Sciatic nerve (tissue), 2 donors: ENCODE measurements at regions not wholly inside any gene's neighbourhood (a gene's known extent, or its start where the extent isn't known, plus 50 kb on each side); places are given as distances from the start of the nearest gene placed in this dataset.

Source experiments
- ATAC-seq: fragments of 200-7000 bp; cut with Tn5 transposase; one replicate; pipeline ENCODE4 v1.9.1; 2020; ENCODE audit warnings: mild to moderate bottlenecking, moderate library complexity
- DNase-seq: peaks from one replicate; pipeline ENCODE4 v3.0.0-alpha.2; 2020; ENCODE audit warnings: low spot score
- intact Hi-C: fragments of 100-400 bp; cut with DNase I; formaldehyde crosslinking; loops from one replicate; pipeline ENCODE4 v1.14.2; 2022
- donor health status: DM: no; HTN: no; CAD: no.
- donor health status: DM: no; HTN: no; CAD: no.

DNA sequence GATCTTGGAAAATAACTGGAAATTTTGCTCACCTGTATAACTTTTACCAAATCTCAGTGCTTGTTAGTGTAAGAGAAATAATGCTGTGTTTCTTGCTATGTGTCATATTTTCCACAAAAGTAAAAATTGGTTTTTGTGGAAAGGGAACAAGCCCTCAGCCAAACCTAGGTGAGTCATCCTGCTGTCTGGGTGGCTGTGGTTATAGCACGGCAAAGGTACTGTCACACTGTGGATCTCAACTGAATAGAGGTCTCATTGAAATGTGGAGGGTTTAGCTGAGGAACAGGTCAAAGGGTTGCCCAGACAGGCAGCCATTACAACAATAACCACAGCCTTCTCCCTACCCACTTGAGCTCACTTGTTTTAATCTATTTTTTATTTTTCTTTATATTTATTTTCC, 338.8 kb upstream of the DACH1 start:
- ATAC-seq = no peak
- no peak for DNase-seq
- intact Hi-C loops = no loop called here

DNA sequence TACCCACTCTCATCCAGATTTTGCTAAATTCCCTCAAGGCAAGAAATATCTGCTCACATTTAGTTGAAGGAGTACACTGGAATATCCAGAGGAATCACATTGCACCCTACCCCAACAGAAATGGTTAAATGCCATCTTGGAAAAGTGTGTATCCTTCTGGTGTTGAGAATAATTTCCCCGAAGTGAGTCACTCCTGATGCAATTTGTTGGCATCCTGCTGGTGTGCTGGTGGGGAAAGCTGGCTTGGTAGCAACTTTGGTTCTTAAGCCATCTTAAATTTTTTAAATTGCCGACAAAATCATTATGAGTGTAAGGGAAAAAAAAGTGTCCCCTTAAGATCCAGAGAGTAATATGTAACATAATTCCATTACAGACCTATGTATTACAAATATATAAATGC, 337.3 kb upstream of the DACH1 start:
- DNase-seq (no peak), ATAC-seq (no peak)
- intact Hi-C loops = no loop called here

DNA sequence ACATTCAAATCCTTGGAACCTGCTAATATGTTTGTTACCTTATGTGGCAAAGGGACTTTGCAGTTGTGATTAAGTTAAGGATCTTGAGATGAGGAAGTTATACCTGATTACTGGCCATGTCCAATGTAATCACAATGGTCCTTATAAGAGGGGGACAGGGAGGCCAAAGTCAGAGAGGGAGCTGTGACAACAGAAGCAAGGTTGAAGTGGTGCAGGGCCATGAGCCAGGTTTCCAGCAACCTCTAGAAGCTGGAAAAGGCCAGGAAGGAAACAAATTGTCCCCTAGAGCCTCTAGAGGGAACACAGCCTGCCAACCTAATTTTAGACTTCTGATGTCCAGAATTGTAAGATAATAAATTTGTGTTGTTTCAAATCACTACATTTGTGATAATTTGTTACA, 334.7 kb upstream of the DACH1 start:
- ATAC-seq (no peak), DNase-seq (no peak)
- intact Hi-C loops = no loop called here

DNA sequence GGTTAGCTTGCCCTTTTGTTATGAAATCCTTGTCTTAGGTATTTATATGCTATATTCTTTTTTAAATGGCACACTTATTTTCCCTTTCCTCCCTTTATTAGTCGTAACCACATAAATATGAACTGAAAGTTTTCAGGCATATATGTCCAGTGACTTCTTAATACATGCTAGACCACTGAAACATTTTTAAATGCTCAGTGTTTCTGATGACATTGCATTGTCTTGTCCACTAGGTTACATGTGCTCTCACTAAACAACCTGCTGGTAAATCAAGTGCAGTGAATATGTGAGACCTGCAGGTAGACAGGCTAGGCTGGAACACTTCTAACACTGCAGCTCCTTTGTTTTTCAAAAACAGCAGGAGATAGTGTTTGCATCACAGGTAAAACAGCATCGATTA, 332.6 kb upstream of the DACH1 start:
- ATAC-seq (no peak), DNase-seq (no peak)
- intact Hi-C loops = no loop called here

DNA sequence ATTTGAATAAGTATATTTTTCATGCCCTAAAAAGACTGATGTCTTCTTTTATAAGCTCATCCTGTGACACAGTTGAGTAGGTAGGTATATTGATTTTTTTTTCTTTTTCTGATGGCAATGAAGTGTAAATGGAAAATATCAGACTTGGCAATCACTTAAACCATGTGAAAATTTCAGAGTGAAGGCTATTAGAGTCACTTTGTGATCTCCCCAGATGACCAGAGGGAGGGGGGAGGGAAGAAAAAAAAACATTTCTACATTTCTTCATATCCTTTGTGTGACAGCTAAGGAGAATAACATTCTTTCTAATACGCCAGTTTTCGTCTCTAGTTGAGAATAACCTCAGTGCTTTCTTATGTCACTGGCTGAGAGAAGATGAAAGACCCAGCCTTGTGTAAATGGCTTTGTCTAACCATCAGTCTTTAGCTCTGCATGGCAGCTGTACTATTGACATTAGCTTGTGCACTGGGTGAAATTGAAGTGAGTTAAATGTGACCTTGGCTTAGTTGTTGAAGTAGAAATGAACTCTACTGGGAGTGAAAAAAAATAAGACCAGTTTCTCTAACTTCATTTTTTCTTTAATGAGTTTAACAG, 332.1 kb upstream of the DACH1 start:
- intact Hi-C loops = no loop called here
- no peak for DNase-seq
- no peak for ATAC-seq

DNA sequence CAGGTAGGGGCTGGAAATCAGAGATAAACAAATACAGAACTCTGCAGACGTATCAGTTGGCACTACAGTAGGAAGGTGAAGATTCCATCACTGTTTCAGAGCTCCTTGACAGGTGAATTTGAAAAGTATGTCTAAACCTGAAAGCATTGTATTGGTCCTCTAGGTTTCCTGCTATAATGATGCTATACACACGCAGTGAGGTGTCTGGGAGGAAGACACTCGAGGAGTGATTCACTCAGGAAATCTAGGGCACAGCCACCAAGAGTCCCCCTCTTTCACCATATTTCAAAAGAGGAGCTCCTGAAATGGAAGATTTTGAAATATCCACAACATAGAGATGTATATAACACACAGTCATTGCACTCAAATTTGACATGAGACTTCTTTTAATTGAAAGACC, 331.0 kb upstream of the DACH1 start:
- intact Hi-C loops = no loop called here
- ATAC-seq = no peak
- DNase-seq = no peak

DNA sequence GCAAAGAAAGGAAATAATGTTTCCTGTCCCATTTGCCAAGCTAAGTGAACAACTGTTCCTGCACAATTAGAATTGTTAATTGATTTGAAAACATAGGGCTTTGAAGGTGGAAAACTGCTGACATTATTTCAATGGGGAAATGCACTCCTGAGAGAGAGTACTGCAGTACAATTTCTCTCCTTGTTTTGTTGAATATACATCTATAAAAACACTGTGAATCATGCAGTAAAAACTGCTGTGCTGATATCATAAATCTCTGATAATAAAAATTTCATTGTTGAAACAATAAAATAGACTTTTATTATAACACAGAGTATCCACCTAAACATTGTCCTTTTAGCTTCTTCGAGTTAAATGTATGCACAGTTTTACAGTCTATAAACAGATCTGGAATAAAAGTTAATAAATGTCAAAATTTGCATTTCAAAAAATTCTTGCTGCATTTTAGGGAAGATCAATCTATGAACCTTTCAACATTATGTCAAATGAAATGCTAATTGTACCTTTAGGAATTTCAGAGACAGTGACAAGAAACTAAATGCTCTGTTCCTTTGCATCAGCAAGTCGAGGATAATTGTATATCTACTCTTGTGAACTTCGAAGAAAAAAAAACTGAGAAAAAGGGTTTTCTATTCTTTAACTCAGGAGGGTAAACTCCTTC, 328.2 kb upstream of the DACH1 start:
- ATAC-seq (no peak), DNase-seq (no peak)
- intact Hi-C loops = no loop called here

DNA sequence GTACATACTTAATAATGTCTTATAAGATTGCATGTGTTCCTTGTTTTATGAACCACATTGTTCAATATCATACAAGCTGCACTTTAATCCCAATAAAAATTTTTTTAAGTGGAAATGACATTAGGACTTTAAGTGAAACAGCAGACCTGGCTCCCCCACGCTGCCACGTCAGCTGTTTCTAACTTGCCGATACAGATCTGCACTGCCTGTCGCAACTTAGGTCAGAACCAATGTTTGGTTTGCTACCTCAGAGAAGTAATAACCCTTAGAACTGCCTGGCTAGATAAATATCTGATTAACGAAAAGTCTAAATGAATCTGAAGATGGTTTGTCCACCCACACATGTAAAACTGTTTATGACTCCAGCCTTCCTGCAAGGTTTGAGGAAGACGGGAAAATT, 327.5 kb upstream of the DACH1 start:
- intact Hi-C loops = no loop called here
- ATAC-seq (no peak), DNase-seq (no peak)

DNA sequence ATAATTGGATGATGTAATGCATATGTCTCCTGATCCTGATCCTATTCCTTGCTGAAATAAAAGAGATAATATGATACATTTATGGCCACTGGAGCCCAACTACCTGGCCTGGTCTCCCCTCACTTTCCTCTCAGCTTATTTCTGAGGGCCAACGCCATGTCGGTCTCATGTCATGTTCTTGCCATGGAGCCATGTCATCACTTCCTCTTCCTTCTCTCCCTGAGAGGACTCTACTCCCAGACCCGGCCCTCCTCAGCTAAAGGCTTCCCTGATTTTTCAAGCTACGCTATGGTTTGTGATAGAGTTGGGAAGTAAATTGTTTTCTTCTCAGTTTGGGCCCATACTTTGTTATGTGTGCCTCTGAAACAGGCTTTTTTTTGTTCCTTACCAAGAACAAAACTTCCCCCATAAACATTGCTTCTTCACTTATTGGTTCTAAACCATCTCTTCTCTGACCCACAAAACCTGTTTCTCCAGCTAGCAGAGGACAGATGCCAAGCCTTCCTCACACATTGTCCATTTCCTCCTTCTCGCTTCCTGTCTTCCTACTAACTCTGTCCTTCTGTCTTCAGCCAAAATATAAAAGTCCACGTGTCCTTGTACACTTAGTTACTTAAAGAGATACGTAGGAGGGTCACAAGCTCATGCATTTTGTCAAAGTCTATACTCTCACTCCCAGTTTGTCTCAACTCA, 319.9 kb upstream of the DACH1 start:
- intact Hi-C loops = no loop called here
- no peak for ATAC-seq

DNA sequence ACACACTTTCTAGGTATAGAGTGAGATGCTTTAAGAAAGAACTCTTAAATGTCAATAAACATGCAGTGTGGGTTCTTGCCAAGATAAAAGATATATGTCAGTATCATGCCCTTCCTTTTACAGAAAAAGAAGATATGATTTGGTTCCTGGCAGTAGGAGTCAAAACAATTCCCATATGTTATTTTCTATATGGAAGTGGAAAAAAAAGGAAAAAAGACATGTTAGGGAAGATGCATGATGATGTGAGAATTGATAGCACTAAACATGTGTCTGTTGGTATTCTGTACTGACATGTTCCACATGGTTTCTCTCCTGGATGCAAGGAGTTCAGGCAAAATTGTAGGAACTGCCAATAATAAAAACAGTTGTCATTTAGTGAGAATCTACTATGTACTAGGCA, 318.8 kb upstream of the DACH1 start:
- ATAC-seq (no peak), DNase-seq (no peak)
- intact Hi-C loops = no loop called here

More for the DNA sequence above, 319.9 kb upstream of the DACH1 start:
- no peak for DNase-seq

DNA sequence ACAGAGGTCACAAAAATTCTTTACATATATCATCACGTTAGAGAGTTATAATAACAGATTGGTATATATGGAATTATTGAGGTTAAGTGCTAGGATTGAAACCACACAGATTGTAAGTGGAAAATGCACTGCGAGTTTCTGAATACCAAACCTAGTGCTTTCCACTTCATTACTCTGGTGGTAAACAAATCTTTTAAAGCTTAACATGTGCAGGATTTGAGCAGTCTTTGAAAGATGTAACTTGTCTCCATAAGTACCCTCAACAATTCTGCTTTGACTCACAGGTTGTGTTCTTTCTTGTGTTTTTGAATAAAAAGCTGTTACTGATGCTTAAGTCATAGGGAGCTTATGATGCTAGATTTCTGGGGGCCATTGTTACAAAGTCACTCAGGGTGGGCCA, 314.7 kb upstream of the DACH1 start:
- DNase-seq (no peak), ATAC-seq (no peak)
- intact Hi-C loops = no loop called here

DNA sequence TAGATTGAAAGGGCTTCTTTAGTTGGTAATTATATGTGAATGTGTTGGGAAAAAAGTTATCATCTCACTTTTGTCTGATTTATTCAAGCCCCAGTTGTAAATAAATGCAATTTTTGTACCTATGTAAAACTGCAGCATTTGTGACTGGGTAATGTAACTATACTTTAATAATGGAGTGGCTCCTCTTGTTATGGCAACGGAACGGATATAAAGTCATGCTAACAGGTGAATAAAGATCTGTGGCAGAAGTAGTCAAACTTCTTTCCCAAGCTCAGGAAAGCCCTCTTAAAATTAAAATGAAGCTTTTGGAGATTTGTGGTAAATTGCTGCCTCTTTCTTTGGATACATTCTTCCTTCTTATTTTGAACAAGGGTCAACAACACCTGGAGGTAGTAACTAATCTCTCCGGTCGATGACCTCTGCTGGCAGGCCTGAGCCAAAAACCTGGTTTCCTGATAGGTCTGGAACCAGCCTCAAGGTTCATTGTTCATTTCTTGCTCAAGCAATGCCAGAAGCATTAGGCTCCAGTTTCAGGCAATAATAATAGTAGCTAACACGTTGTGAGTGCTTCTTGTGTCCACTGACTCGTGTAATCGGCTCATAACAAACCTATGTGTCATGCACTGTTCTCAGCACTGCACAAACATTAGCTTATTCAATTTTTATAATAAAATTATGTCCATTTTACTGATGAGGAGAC, 313.4 kb upstream of the DACH1 start:
- DNase-seq (no peak), ATAC-seq (no peak)
- intact Hi-C loops = no loop called here

DNA sequence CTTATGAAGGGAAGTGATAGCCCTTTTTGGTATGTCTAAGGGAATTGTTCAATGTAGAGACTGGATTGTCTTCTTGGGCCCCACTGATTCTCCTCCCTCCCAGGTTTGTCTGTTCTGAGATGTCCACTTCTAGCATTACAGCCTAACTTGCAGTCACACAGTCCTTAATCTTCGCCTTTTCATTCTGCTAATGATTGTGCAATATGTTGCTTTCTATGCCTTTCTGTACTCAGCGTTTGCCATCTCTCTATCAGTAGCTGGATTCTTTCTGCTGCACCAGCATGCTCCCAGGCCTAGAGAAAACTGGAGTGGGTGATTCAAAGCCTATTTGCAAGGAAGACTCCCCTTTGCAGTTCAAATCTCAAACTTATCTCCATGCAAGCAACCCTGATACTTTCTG, 307.5 kb upstream of the DACH1 start:
- ATAC-seq (no peak), DNase-seq (no peak)
- intact Hi-C loops = no loop called here

DNA sequence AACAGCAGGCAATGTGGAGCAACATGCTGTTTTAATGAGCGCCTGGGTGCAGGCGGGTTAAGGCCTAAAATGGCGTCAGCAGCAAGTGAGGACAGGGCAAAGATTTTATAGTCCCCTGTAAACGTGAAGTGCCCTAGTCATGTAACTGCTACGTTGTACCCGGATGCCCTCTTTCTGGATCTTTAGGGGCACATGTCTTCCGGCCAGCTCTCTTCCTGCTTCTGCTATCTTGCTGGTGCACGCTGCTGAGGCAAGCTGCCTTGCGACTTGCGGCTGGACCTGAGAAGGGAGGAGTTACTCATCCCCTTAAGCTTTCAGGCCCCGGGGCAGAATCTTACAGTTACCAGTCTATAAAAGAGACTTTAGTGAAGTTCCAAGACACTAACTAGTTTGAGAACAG, 303.6 kb upstream of the DACH1 start:
- ATAC-seq (no peak), DNase-seq (no peak)
- intact Hi-C loops = no loop called here

DNA sequence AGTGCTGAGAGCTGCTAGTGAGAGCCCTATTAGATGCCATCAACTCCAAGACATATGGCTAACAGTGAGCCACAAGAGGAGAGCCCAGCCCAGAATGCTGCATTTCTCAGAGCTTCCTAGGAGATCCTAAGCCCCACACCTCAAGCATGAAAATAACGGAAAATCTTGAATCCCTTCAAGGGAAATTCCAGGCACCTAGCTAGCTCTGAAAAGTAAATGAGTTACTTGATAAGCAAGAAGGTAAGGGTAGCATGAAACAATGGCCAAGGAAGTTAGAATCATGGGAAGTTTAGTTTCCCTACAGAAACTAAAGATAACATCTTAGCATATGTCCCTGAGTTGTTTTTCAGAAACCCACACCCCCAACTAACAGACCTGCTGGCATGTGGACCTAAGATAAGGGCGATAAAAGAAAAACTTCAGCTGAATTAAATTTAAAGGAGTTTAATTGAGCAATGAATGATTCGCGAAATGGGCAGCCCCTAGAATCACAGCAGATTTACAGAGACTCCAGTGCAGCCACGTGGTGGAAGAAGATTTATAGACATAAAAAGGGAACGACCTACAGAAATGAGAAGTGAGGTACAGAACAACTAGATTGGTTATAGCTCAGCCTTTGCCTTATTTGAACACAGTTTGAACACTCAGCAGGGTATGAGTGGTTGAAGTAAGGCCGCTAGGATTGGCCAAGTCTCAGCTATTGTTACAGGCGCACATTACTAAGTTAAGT, 301.3 kb upstream of the DACH1 start:
- intact Hi-C loops = no loop called here
- DNase-seq = no peak
- ATAC-seq = no peak

DNA sequence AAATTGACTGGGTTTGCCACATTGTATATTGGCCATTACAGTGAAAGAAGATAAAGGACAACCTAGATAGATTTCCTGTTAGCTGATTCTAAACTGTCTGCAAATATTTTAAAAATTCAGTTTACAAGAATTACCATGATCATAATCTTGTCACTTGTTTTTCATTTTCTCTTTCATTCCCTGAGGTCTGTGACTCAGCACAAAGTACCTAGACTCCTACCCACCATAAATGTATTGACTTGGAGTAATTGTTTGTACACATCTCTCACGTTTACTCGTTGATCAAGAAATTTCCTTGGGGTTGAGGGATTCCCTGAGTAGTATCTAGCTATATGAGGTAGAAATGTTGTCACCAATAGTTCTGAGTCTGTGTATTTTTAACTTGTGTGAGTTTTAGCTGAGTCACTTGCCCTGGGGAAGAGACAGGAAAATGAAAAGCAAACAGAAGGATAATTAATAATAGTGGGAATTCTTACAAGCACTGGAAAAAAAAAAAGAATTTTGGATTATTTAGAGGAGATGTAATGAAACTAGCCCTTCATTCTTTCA, 299.2 kb upstream of the DACH1 start:
- intact Hi-C loops = no loop called here
- ATAC-seq = no peak
- no peak for DNase-seq

DNA sequence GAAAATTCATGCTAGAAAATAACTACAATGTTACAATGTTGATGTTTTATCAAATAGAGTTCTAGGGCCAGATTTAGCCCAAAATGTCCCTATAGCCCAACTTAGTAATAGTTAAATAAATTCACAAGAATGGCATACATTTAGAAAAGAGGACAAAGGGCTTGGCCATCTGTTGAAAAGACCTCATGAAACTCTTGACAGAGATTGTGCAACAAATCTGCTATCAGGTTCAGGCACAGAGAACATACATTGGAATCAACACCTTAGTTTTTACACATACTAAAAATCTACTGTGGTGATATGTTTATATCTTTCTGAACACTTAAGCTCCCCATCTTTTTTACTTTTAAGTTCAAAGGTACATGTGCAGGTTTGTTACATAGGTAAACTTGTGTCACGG, 298.3 kb upstream of the DACH1 start:
- intact Hi-C loops = no loop called here
- ATAC-seq (no peak), DNase-seq (no peak)

DNA sequence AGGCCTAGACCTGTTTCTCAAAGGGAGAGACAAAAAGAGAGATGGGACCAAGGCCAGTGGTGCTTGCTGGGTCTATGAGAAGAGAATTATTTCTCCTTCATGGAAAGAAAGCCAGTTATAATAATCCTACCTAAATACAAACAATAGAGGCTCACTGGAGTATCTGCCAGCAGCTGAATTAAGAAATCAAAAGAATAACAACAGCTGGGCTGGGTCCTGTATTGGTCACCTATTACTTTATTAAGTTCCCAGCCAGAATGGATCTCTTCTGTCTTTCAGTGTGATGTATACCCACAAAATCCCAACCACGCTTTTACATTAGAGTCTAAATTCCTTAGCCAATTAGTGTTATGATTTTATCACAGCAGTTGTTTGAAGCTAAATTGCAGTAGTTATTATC, 297.8 kb upstream of the DACH1 start:
- intact Hi-C loops = no loop called here
- ATAC-seq = no peak
- no peak for DNase-seq

DNA sequence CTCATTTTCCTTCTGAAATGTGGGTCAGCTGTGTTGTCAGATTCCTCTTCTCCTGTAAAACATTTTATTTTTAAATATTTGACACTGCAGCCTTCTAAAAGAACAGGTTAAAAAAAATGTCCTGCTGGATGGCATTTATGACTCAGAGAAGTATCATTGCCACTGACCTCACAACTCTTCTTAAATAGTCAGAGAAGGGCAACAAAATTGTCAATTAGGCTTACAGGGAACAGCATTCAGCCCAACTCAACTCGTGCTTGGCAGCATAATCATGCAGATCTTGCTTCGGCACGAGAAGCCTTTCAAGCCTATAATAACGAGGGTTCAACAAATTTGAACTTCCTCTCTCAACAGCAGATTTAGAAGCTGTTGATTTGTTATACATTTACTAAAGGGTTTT, 296.7 kb upstream of the DACH1 start:
- intact Hi-C loops = no loop called here
- ATAC-seq (no peak), DNase-seq (no peak)
